ENCODE measurements at regions not wholly inside any gene's neighbourhood (a gene's known extent, or its start where the extent isn't known, plus 50 kb on each side); places are given as distances from the start of the nearest gene placed in this dataset.

DNA sequence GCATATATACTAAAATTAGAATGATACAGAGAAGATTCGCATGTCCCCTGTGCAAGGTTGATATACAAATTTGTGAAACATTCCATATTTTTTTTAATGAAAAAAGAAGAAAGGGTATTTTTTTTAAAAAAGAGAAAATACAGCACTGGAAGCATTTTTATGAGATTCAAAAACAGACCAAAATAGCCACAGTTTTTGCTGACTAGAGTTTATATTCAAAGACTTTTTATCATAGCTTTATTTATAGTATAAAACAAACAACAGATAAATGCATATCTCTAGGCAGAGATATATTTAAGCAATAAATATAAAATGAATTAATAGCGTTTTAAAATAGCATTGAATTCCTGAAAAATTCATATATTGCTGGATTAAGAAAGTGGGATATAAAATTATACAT, 436.5 kb upstream of the ACVR2A start:
- no peak for DNase-seq
- no peak overlapping the region for H3K4me3 ChIP-seq (ENCODE audit: low read depth, low read length)
- in situ Hi-C loops (cut with HindIII; ENCODE audit: low pct_ligation_motif_present, low sequenced_read_pairs), result no loop called here
- no peaks in the 10 kb centered on the region for H3K36me3 ChIP-seq (replicated peaks)
- H3K27me3 ChIP-seq (replicated peaks), result no peaks in the 10 kb centered on the region
- no peak overlapping the region for H3K27ac ChIP-seq
- TF ChIP-seq, protein P1, sequence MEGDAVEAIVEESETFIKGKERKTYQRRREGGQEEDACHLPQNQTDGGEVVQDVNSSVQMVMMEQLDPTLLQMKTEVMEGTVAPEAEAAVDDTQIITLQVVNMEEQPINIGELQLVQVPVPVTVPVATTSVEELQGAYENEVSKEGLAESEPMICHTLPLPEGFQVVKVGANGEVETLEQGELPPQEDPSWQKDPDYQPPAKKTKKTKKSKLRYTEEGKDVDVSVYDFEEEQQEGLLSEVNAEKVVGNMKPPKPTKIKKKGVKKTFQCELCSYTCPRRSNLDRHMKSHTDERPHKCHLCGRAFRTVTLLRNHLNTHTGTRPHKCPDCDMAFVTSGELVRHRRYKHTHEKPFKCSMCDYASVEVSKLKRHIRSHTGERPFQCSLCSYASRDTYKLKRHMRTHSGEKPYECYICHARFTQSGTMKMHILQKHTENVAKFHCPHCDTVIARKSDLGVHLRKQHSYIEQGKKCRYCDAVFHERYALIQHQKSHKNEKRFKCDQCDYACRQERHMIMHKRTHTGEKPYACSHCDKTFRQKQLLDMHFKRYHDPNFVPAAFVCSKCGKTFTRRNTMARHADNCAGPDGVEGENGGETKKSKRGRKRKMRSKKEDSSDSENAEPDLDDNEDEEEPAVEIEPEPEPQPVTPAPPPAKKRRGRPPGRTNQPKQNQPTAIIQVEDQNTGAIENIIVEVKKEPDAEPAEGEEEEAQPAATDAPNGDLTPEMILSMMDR (IDR thresholded peaks at IDR 0.05; ENCODE audit: low read depth, low read length, missing control alignments), result no peak

DNA sequence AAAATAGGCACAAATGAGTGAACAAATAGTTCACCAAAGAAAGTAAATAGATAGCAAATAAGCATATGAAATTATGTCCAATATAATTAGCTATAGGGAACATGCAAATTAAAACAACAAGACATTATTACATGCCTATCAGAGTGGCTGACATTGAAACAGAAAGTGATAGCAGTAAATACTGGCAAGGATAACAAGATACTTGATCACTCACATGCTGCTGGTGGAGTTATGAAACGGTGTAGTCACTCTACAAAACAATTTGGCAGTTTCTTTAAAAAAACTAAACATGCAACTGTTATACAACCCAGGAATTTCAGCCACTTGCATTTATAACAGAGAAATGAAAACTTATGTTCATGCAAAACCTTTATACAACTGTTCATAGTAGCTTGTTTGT, 439.2 kb upstream of the ACVR2A start:
- in situ Hi-C loops (cut with HindIII; ENCODE audit: low pct_ligation_motif_present, low sequenced_read_pairs), result no loop called here
- H3K4me3 ChIP-seq (ENCODE audit: low read depth, low read length), result no peak overlapping the region
- H3K36me3 ChIP-seq (replicated peaks), result no peaks in the 10 kb centered on the region
- H3K27me3 ChIP-seq (replicated peaks), result no peaks in the 10 kb centered on the region
- DNase-seq, result no peak
- H3K27ac ChIP-seq, result no peak overlapping the region
- TF ChIP-seq, protein P1 (IDR thresholded peaks at IDR 0.05; ENCODE audit: low read depth, low read length, missing control alignments), result no peak

DNA sequence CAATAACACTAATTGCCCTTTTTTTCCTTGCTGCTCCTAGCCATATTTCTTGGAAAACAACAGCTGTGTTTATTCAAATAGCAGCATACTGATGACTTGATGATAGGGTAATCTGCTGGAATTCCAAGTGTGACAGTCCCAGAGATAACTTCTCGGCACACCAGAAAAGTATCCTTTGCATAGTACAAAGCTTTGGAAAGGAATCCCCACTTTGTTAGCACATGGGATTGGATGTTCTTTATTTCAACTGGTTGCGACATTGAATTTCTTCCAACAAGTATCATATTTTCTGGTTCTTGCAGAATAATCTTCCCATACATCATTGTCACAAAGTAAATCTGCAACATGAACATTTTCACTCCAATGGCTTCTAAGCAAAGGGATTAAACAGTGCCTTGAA, 445.8 kb upstream of the ACVR2A start:
- no peak for DNase-seq

DNA sequence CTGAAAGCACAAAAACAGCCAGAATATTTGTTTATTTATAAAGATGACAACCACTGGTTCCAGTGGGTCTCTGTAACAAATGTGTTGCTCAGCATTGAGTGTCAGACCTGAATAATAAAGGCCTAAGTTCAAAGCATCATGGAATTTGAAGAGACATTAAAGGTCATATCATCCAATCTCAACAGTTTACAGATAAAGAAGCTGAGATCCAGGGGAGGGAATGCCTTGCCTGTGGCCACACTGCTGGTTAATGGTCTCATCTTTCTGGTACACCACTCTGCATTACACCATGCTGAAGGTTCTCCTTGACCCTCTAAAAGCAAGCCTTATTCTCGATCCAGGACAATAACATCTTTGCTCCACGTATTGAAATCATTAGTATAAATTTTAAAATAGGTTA, 446.5 kb upstream of the ACVR2A start:
- no peak for DNase-seq
- H3K4me3 ChIP-seq (ENCODE audit: low read depth, low read length), result no peak overlapping the region
- H3K27ac ChIP-seq, result no peak overlapping the region
- TF ChIP-seq, protein P1 (IDR thresholded peaks at IDR 0.05; ENCODE audit: low read depth, low read length, missing control alignments), result no peak
- H3K36me3 ChIP-seq (replicated peaks), result no peaks in the 10 kb centered on the region
- no peaks in the 10 kb centered on the region for H3K27me3 ChIP-seq (replicated peaks)
- in situ Hi-C loops (cut with HindIII; ENCODE audit: low pct_ligation_motif_present, low sequenced_read_pairs), result no loop called here

More for the DNA sequence above, 445.8 kb upstream of the ACVR2A start:
- in situ Hi-C loops (cut with HindIII; ENCODE audit: low pct_ligation_motif_present, low sequenced_read_pairs), result no loop called here
- Histone ChIP-seq H3K36me3 (replicated peaks) (no peaks in the 10 kb centered on the region), H3K4me3 (ENCODE audit: low read depth, low read length) (no peak overlapping the region), H3K27ac (no peak overlapping the region), H3K27me3 (replicated peaks) (no peaks in the 10 kb centered on the region)
- TF ChIP-seq, protein P1 (IDR thresholded peaks at IDR 0.05; ENCODE audit: low read depth, low read length, missing control alignments), result no peak

DNA sequence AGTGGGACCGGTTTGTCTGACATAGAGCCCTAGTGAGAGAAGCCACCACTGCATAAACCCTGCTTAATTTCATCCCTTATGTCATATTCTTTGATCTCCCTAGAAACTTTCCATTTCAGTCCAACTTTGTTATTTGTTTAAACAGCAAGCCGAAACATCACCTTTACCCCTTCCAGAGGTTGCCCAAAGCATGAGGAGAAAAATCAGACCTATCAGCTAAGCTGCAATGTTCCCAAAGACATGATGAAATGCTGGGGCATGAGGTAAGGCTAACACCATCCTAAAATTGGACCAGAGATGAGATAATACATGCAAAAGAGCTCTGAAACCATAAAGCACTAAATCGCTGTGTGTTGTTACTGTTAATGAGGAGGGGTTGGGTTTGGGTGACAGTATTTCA, 447.9 kb upstream of the ACVR2A start:
- no peaks in the 10 kb centered on the region for H3K36me3 ChIP-seq (replicated peaks)
- in situ Hi-C loops (cut with HindIII; ENCODE audit: low pct_ligation_motif_present, low sequenced_read_pairs), result no loop called here

More for the DNA sequence above, 447.9 kb upstream of the ACVR2A start:
- TF ChIP-seq, protein P1 (IDR thresholded peaks at IDR 0.05; ENCODE audit: low read depth, low read length, missing control alignments), result no peak
- Histone ChIP-seq H3K4me3 (ENCODE audit: low read depth, low read length) (no peak overlapping the region), H3K27me3 (replicated peaks) (no peaks in the 10 kb centered on the region), H3K27ac (no peak overlapping the region)
- no peak for DNase-seq
